Subcutaneous abdominal adipose tissue (tissue), 5 donors: ENCODE measurements at regions not wholly inside any gene's neighbourhood (a gene's known extent, or its start where the extent isn't known, plus 50 kb on each side); places are given as distances from the start of the nearest gene placed in this dataset.

Experiments
- H3K27ac ChIP-seq: one replicate; pipeline ENCODE4 v1.7.0; 2013; ENCODE audit warnings: low read depth, mild to moderate bottlenecking, inconsistent platforms, low read length, moderate library complexity
- H3K27me3 ChIP-seq, 5 donors: one replicate each; pipeline ENCODE4 v1.7.0; 2013; ENCODE audit warnings: low read length in 5 of 5, inconsistent platforms in 1 of 5; ENCODE audit not compliant: control insufficient read depth in 5 of 5, insufficient read depth in 4 of 5
- H3K36me3 ChIP-seq, 5 donors: one replicate each; pipeline ENCODE4 v1.7.0; 2013; ENCODE audit warnings: low read length in 5 of 5; ENCODE audit not compliant: control insufficient read depth in 5 of 5, insufficient read depth in 5 of 5
- H3K4me1 ChIP-seq, 5 donors: one replicate each; pipeline ENCODE4 v1.7.0; 2013; ENCODE audit warnings: low read length in 5 of 5, mild to moderate bottlenecking in 3 of 5, moderate library complexity in 1 of 5; ENCODE audit not compliant: control insufficient read depth in 5 of 5, insufficient read depth in 5 of 5
- H3K4me3 ChIP-seq, 5 donors: one replicate each; pipeline ENCODE4 v1.7.0; 2013; ENCODE audit warnings: low read length in 5 of 5, low read depth in 1 of 5
- H3K9ac ChIP-seq, 5 donors: one replicate each; pipeline ENCODE4 v1.7.0; 2013; ENCODE audit warnings: low read length in 5 of 5, mild to moderate bottlenecking in 4 of 5, moderate library complexity in 3 of 5
- H3K9me3 ChIP-seq, 5 donors: one replicate each; pipeline ENCODE4 v1.7.0; 2013; ENCODE audit warnings: low read length in 5 of 5; ENCODE audit not compliant: control insufficient read depth in 5 of 5
- donor health status: healthy.
- donor health status: healthy.
- donor health status: healthy.
- donor health status: healthy.
- donor health status: healthy.

- Histone ChIP-seq H3K9ac (no peak overlapping the region), H3K27me3 (no peaks in the 10 kb centered on the region), H3K36me3 (no peaks in the 10 kb centered on the region), H3K27ac (no peak overlapping the region), H3K9me3 (peaks cover 0 to 3% (median 0%) of the 10 kb centered on the region in 5 donors), H3K4me3 (no peak overlapping the region), H3K4me1 (no peaks in the 10 kb centered on the region)
Measured at GRCh38 chr13:58434943-58435342, 803.4 kb downstream of the PCDH17 start.

- H3K4me3 ChIP-seq = no peak overlapping the region
- H3K36me3 ChIP-seq = no peaks in the 10 kb centered on the region
- no peaks in the 10 kb centered on the region for H3K9me3 ChIP-seq
- H3K27ac ChIP-seq = no peak overlapping the region
- H3K4me1 ChIP-seq = no peaks in the 10 kb centered on the region
- H3K27me3 ChIP-seq = no peaks in the 10 kb centered on the region
- H3K9ac ChIP-seq = no peak overlapping the region
Measured at GRCh38 chr13:58437427-58437826, 805.9 kb downstream of the PCDH17 start.

GRCh38 chr13:58446979-58447378 is 815.4 kb downstream of the PCDH17 start:
- Histone ChIP-seq H3K27me3 (no peaks in the 10 kb centered on the region), H3K4me1 (no peaks in the 10 kb centered on the region), H3K36me3 (no peaks in the 10 kb centered on the region), H3K9me3 (no peaks in the 10 kb centered on the region), H3K4me3 (no peak overlapping the region), H3K27ac (no peak overlapping the region), H3K9ac (no peak overlapping the region)

- Histone ChIP-seq H3K9me3 (peaks cover 0 to 5% (median 0%) of the 10 kb centered on the region in 5 donors), H3K36me3 (no peaks in the 10 kb centered on the region), H3K9ac (no peak overlapping the region), H3K27ac (no peak overlapping the region), H3K4me3 (no peak overlapping the region), H3K4me1 (no peaks in the 10 kb centered on the region), H3K27me3 (no peaks in the 10 kb centered on the region)
Measured at GRCh38 chr13:58452123-58452623, 820.6 kb downstream of the PCDH17 start.

- H3K27me3 ChIP-seq = no peaks in the 10 kb centered on the region
- H3K9me3 ChIP-seq = peaks cover 0 to 5% (median 0%) of the 10 kb centered on the region in 5 donors
- H3K9ac ChIP-seq = no peak overlapping the region
- H3K4me3 ChIP-seq = no peak overlapping the region
- no peaks in the 10 kb centered on the region for H3K36me3 ChIP-seq
- no peak overlapping the region for H3K27ac ChIP-seq
- no peaks in the 10 kb centered on the region for H3K4me1 ChIP-seq
Measured at GRCh38 chr13:58455094-58455493, 823.5 kb downstream of the PCDH17 start.

- no peak overlapping the region for H3K4me3 ChIP-seq
- H3K27ac ChIP-seq = no peak overlapping the region
- H3K9me3 ChIP-seq = no peaks in the 10 kb centered on the region
- H3K4me1 ChIP-seq = no peaks in the 10 kb centered on the region
- H3K9ac ChIP-seq = no peak overlapping the region
- H3K27me3 ChIP-seq = no peaks in the 10 kb centered on the region
- no peaks in the 10 kb centered on the region for H3K36me3 ChIP-seq
Measured at GRCh38 chr13:58461217-58461616, 829.7 kb downstream of the PCDH17 start.

- Histone ChIP-seq H3K27ac (no peak overlapping the region), H3K4me3 (no peak overlapping the region), H3K9me3 (no peaks in the 10 kb centered on the region), H3K27me3 (no peaks in the 10 kb centered on the region), H3K9ac (no peak overlapping the region), H3K36me3 (no peaks in the 10 kb centered on the region), H3K4me1 (no peaks in the 10 kb centered on the region)
Measured at GRCh38 chr13:58463841-58464240, 832.3 kb downstream of the PCDH17 start.

GRCh38 chr13:58467176-58467575 is 835.6 kb downstream of the PCDH17 start:
- H3K4me1 ChIP-seq = no peaks in the 10 kb centered on the region
- H3K36me3 ChIP-seq = no peaks in the 10 kb centered on the region
- no peak overlapping the region for H3K27ac ChIP-seq
- H3K9ac ChIP-seq = no peak overlapping the region
- no peaks in the 10 kb centered on the region for H3K27me3 ChIP-seq
- H3K4me3 ChIP-seq = no peak overlapping the region
- H3K9me3 ChIP-seq = no peaks in the 10 kb centered on the region

- Histone ChIP-seq H3K27ac (no peak overlapping the region), H3K27me3 (no peaks in the 10 kb centered on the region), H3K9me3 (peaks cover 0 to 2% (median 0%) of the 10 kb centered on the region in 5 donors), H3K4me3 (no peak overlapping the region), H3K36me3 (no peaks in the 10 kb centered on the region), H3K4me1 (no peaks in the 10 kb centered on the region), H3K9ac (no peak overlapping the region)
Measured at GRCh38 chr13:58472483-58472882, 840.9 kb downstream of the PCDH17 start.

- Histone ChIP-seq H3K4me1 (no peaks in the 10 kb centered on the region), H3K27ac (no peak overlapping the region), H3K9ac (no peak overlapping the region), H3K4me3 (no peak overlapping the region), H3K36me3 (no peaks in the 10 kb centered on the region), H3K27me3 (no peaks in the 10 kb centered on the region), H3K9me3 (peaks cover 0 to 2% (median 0%) of the 10 kb centered on the region in 5 donors)
Measured at GRCh38 chr13:58474581-58474980, 843.0 kb downstream of the PCDH17 start.
